ENCODE measurements at regions not wholly inside any gene's neighbourhood (a gene's known extent, or its start where the extent isn't known, plus 50 kb on each side); places are given as distances from the start of the nearest gene placed in this dataset.

- Histone ChIP-seq H3K4me3 (no peak overlapping the region), H3K27me3 (ENCODE audit: insufficient read depth) (no peaks in the 10 kb centered on the region), H3F3A (replicated peaks; ENCODE audit: low read depth) (no peaks in the 10 kb centered on the region), H2AFZ (no peak overlapping the region), H3K27ac (ENCODE audit: low read depth) (no peak overlapping the region), H3K79me2 (replicated peaks; ENCODE audit: insufficient read depth) (no peaks in the 10 kb centered on the region), H3K4me2 (no peak overlapping the region), H3K4me1 (ENCODE audit: insufficient read depth) (no peaks in the 10 kb centered on the region), H4K20me1 (replicated peaks; ENCODE audit: insufficient read depth) (no peaks in the 10 kb centered on the region), H3K9me2 (ENCODE audit: insufficient read depth) (peaks cover 11% of the 10 kb centered on the region; the same call in 1 of the 2 replicates), H3K36me3 (ENCODE audit: insufficient read depth) (no peaks in the 10 kb centered on the region)
- ATAC-seq = no peak
- TF ChIP-seq ZNF114 (CRISPR knock-in tag; IDR thresholded peaks at IDR 0.05) (no peak), POLR2AphosphoS5 (IDR thresholded peaks at IDR 0.05; ENCODE audit: low read depth) (no peak), REST (IDR thresholded peaks at IDR 0.05; ENCODE audit: unreplicated experiment) (no peak), ETS1 (IDR thresholded peaks at IDR 0.05) (no peak), JUNB (IDR thresholded peaks at IDR 0.05; ENCODE audit: unreplicated experiment) (no peak), EZH2phosphoT487 (IDR thresholded peaks at IDR 0.05; ENCODE audit: unreplicated experiment) (no peak), EZH2 (IDR thresholded peaks at IDR 0.05; ENCODE audit: low read depth, unreplicated experiment) (no peak), ZNF462 (CRISPR knock-in tag; IDR thresholded peaks at IDR 0.05) (no peak), NANOG (IDR thresholded peaks at IDR 0.05; ENCODE audit: borderline replicate concordance) (no peak), STAT1 (IDR thresholded peaks at IDR 0.05; ENCODE audit: unreplicated experiment) (no peak), CREB1 (CRISPR knock-in tag; IDR thresholded peaks at IDR 0.05; ENCODE audit: low read depth) (no peak), ZNF331 (CRISPR knock-in tag; IDR thresholded peaks at IDR 0.05; ENCODE audit: low read depth) (no peak), CTCF (conservative IDR thresholded peaks at IDR 0.05; ENCODE audit: low read depth in 2 of 2) (no peak)
- Mint-ChIP-seq H3K36me3 (ENCODE audit: low read depth) (no peaks in the 10 kb centered on the region), H3K27ac (no peak overlapping the region), H3K9me3 (no peaks in the 10 kb centered on the region), H3K4me1 (0 out of 3 replicates have a peak, but pooled peaks cover 2% of the 10 kb centered on the region), H3K4me3 (no peak overlapping the region), H3K27me3 (ENCODE audit: insufficient read depth, low read depth, poor library complexity) (no peaks in the 10 kb centered on the region)
- DNase-seq (ENCODE audit: low spot score) = no peak
Observed at GRCh38 chr16:52074133-52074532, 472.8 kb downstream of the TOX3 start.
